H9 (cell line): ENCODE measurements at regions not wholly inside any gene's neighbourhood (a gene's known extent, or its start where the extent isn't known, plus 50 kb on each side); places are given as distances from the start of the nearest gene placed in this dataset.
A peak's percentile ranks its signal among the peaks of the same experiment; 100 is the strongest.
"Not testable (repeated sequence)": the region's sequence is repeated elsewhere in the genome, so short reads cannot be mapped to it uniquely, and the experiment has no call there.

Experiments used
- DNase-seq: peaks from one replicate; pipeline ENCODE4 v3.0.0-alpha.2; 2017
- H2AFZ ChIP-seq: one replicate; pipeline ENCODE4 v1.6.1; 2013; ENCODE audit warnings: mild to moderate bottlenecking, low read length, control low read depth, moderate library complexity
- H2AK5ac ChIP-seq: 2 replicates; pipeline ENCODE4 v1.6.1; 2013; ENCODE audit warnings: low read length, control low read depth, mixed read lengths; ENCODE audit not compliant: insufficient read length
- H2BK120ac ChIP-seq: one replicate; pipeline ENCODE4 v1.6.1; 2013; ENCODE audit warnings: low read depth, mild to moderate bottlenecking, low read length, control low read depth, inconsistent platforms; ENCODE audit not compliant: poor library complexity, severe bottlenecking
- H2BK12ac ChIP-seq: 2 replicates; pipeline ENCODE4 v1.6.1; 2013; ENCODE audit warnings: low read length, control low read depth, mixed read lengths, low read depth; ENCODE audit not compliant: insufficient read length
- H2BK15ac ChIP-seq: 2 replicates; pipeline ENCODE4 v1.6.1; 2013; ENCODE audit warnings: low read depth, low read length, control low read depth
- H2BK20ac ChIP-seq: one replicate; pipeline ENCODE4 v1.6.1; 2013; ENCODE audit warnings: low read depth, mild to moderate bottlenecking, low read length, control low read depth, inconsistent platforms; ENCODE audit not compliant: poor library complexity, severe bottlenecking
- H2BK5ac ChIP-seq: 2 replicates; pipeline ENCODE4 v1.6.1; 2013; ENCODE audit warnings: low read length, control low read depth, mixed read lengths; ENCODE audit not compliant: insufficient read length
- H3K14ac ChIP-seq: 2 replicates; pipeline ENCODE4 v1.6.1; 2013; ENCODE audit warnings: low read length, control low read depth; ENCODE audit not compliant: insufficient read depth
- H3K18ac ChIP-seq: 2 replicates; pipeline ENCODE4 v1.6.1; 2013; ENCODE audit warnings: low read depth, mild to moderate bottlenecking, mixed read lengths, low read length, control low read depth; ENCODE audit not compliant: insufficient read length
- H3K23ac ChIP-seq: 2 replicates; pipeline ENCODE4 v1.6.1; 2013; ENCODE audit warnings: low read length, control low read depth, mixed read lengths, low read depth; ENCODE audit not compliant: insufficient read length
- H3K23me2 ChIP-seq: 2 replicates; pipeline ENCODE4 v1.6.1; 2013; ENCODE audit warnings: low read depth, mild to moderate bottlenecking, mixed read lengths, low read length, control low read depth; ENCODE audit not compliant: insufficient read length, poor library complexity, severe bottlenecking
- H3K27ac ChIP-seq: 2 replicates; pipeline ENCODE4 v1.5.1; 2013; ENCODE audit warnings: low read length, control low read depth, mixed read lengths, low read depth; ENCODE audit not compliant: insufficient read length
- H3K27me3 ChIP-seq: 2 replicates; pipeline ENCODE4 v1.6.1; 2013; ENCODE audit warnings: low read length, control low read depth, inconsistent platforms; ENCODE audit not compliant: insufficient read depth
- H3K4ac ChIP-seq: 2 replicates; pipeline ENCODE4 v1.6.1; 2013; ENCODE audit warnings: low read depth, mild to moderate bottlenecking, control low read depth, inconsistent platforms, low read length, moderate library complexity
- H3K4me1 ChIP-seq: 2 replicates; pipeline ENCODE4 v1.6.1; 2013; ENCODE audit warnings: low read length, control low read depth, inconsistent platforms; ENCODE audit not compliant: insufficient read depth
- H3K4me2 ChIP-seq: 2 replicates; pipeline ENCODE4 v1.6.1; 2013; ENCODE audit warnings: low read length, control low read depth, mixed read lengths; ENCODE audit not compliant: insufficient read length, insufficient read depth
- H3K56ac ChIP-seq: 2 replicates; pipeline ENCODE4 v1.6.1; 2013; ENCODE audit warnings: low read depth, mild to moderate bottlenecking, mixed read lengths, low read length, control low read depth; ENCODE audit not compliant: insufficient read length
- H3K79me1 ChIP-seq: 2 replicates; pipeline ENCODE4 v1.6.1; 2013; ENCODE audit warnings: low read depth, mild to moderate bottlenecking, moderate library complexity, low read length, control low read depth, inconsistent platforms; ENCODE audit not compliant: insufficient read depth, poor library complexity, severe bottlenecking
- H3K79me2 ChIP-seq: 2 replicates; pipeline ENCODE4 v1.6.1; 2013; ENCODE audit warnings: low read length, control low read depth, inconsistent platforms; ENCODE audit not compliant: insufficient read depth
- H3K9ac ChIP-seq: 2 replicates; pipeline ENCODE4 v1.6.1; 2013; ENCODE audit warnings: low read length, control low read depth, mixed read lengths; ENCODE audit not compliant: insufficient read length; ENCODE audit errors: extremely low read depth
- H3K9me3 ChIP-seq: one replicate; pipeline ENCODE4 v1.6.1; 2013; ENCODE audit warnings: low read depth, low read length, inconsistent platforms; ENCODE audit not compliant: control insufficient read depth
- H3T11ph ChIP-seq: one replicate; pipeline ENCODE4 v1.6.1; 2013; ENCODE audit warnings: mild to moderate bottlenecking, low read length, control low read depth, inconsistent platforms
- H4K20me1 ChIP-seq: one replicate; pipeline ENCODE4 v1.6.1; 2013; ENCODE audit not compliant: control insufficient read depth, insufficient read length, insufficient read depth
- H4K5ac ChIP-seq: 2 replicates; pipeline ENCODE4 v1.6.1; 2013; ENCODE audit warnings: low read depth, mild to moderate bottlenecking, mixed read lengths, low read length, control low read depth; ENCODE audit not compliant: insufficient read length
- H4K8ac ChIP-seq: replicated peaks from 2 replicates; pipeline ENCODE4 v1.6.1; 2013; ENCODE audit warnings: low read length, control low read depth, mixed read lengths, low read depth; ENCODE audit not compliant: insufficient read length
- H4K91ac ChIP-seq: 2 replicates; pipeline ENCODE4 v1.6.1; 2013; ENCODE audit warnings: low read depth, mild to moderate bottlenecking, moderate library complexity, mixed read lengths, low read length, control low read depth; ENCODE audit not compliant: insufficient read length
- H3K27ac Mint-ChIP-seq, 3 experiments: 2 replicates in 2 of 3; 3 replicates in 1 of 3; pipeline ENCODE4 v1.8.0; 2020 to 2021; ENCODE audit warnings: mixed read lengths in 3 of 3, mild to moderate bottlenecking in 1 of 3, moderate library complexity in 1 of 3
- H3K27me3 Mint-ChIP-seq: 2 replicates; pipeline ENCODE4 v1.8.0; 2021; ENCODE audit warnings: low read depth, mild to moderate bottlenecking, moderate library complexity, mixed read lengths
- H3K36me3 Mint-ChIP-seq, 3 experiments: 2 replicates in 2 of 3; 3 replicates in 1 of 3; pipeline ENCODE4 v1.8.0; 2020 to 2021; ENCODE audit warnings: low read depth in 3 of 3, mixed read lengths in 3 of 3; ENCODE audit not compliant: insufficient read depth in 1 of 3
- H3K4me1 Mint-ChIP-seq, 2 experiments: 2 replicates each; pipeline ENCODE4 v1.8.0; 2020; ENCODE audit warnings: mixed read lengths in 2 of 2
- H3K4me3 Mint-ChIP-seq, 2 experiments: 2 replicates in 1 of 2; 3 replicates in 1 of 2; pipeline ENCODE4 v1.8.0; 2020 to 2021; ENCODE audit warnings: mild to moderate bottlenecking in 2 of 2, mixed read lengths in 2 of 2, moderate library complexity in 1 of 2
- H3K9me3 Mint-ChIP-seq, 2 experiments: 2 replicates in 1 of 2; 3 replicates in 1 of 2; pipeline ENCODE4 v1.8.0; 2020; ENCODE audit warnings: mild to moderate bottlenecking in 2 of 2, mixed read lengths in 2 of 2, moderate library complexity in 1 of 2
- WGBS: extraction: QIAGEN DNeasy Blood & Tissue Kit; methylation state at CpG from one replicate; pipeline ENCODE4 v1.1.7; 2013; ENCODE audit warnings: missing lambda C conversion rate, low lambda C conversion rate, mixed read lengths; ENCODE audit not compliant: insufficient read length; ENCODE audit errors: extremely low coverage; 5-methylcytosine and 5-hydroxymethylcytosine counted together
- TF ChIP-seq, protein P1 (sequence below): fragments of 200-600 bp; sonication (generic); conservative IDR thresholded peaks from 3 replicates; pipeline ENCODE4 v1.8.0; 2021; ENCODE audit warnings: antibody characterized with exemption, mild to moderate bottlenecking

DNA sequence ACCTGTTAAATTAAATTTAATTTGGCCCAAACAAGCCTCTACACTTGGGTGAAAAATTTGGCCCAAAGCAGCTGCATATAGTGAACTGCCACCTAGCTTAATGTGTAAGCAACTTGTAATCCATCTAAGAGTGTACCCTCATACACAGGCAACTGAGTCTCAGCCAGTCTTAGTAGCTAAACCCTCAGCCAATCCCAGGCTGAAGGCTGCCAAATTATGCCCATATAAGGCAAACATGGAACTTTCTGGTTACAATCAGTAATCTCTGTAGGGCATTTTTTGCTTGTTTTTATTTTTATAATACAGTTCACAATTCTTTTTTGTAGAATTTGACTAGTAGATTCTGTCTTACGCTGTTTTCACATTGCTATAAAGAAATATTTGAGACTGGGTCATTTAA, 958.7 kb downstream of the FSCB start:
- H4K91ac ChIP-seq = no peak overlapping the region
- Mint-ChIP-seq H3K27me3 (no peaks in the 10 kb centered on the region), H3K36me3 (no peaks in the 10 kb centered on the region; a peak in 1 of 7 replicates), H3K27ac (peak overlapping the region in 2 of 3 experiments; percentile 22 to 27; a peak in 2 of 7 replicates), H3K4me1 (no peaks in the 10 kb centered on the region), H3K9me3 (no peaks in the 10 kb centered on the region), H3K4me3 (no peak overlapping the region)
- no peak overlapping the region for H3T11ph ChIP-seq
- no peak overlapping the region for H3K27ac ChIP-seq
- H3K4me1 ChIP-seq = no peaks in the 10 kb centered on the region
- H3K23me2 ChIP-seq = no peaks in the 10 kb centered on the region
- no peak overlapping the region for H2BK120ac ChIP-seq
- no CpG with 5 or more reads among the region's 1 CpG for WGBS
- H3K14ac ChIP-seq = no peak overlapping the region
- no peaks in the 10 kb centered on the region for H3K79me2 ChIP-seq
- no peak for DNase-seq
- no peaks in the 10 kb centered on the region for H3K79me1 ChIP-seq
- no peaks in the 10 kb centered on the region for H3K9me3 ChIP-seq
- no peak overlapping the region for H3K56ac ChIP-seq
- H2AFZ ChIP-seq = no peak overlapping the region
- H3K18ac ChIP-seq = no peak overlapping the region
- H2BK12ac ChIP-seq = no peak overlapping the region
- H2BK20ac ChIP-seq = no peak overlapping the region
- no peak overlapping the region for H2BK5ac ChIP-seq
- no peak overlapping the region for H4K8ac ChIP-seq
- no peak overlapping the region for H3K4me2 ChIP-seq
- no peak overlapping the region for H2BK15ac ChIP-seq
- no peaks in the 10 kb centered on the region for H4K20me1 ChIP-seq
- no peak overlapping the region for H2AK5ac ChIP-seq
- no peak overlapping the region for H3K23ac ChIP-seq
- no peak overlapping the region for H3K4ac ChIP-seq
- no peaks in the 10 kb centered on the region for H3K27me3 ChIP-seq
- TF ChIP-seq, protein P1, sequence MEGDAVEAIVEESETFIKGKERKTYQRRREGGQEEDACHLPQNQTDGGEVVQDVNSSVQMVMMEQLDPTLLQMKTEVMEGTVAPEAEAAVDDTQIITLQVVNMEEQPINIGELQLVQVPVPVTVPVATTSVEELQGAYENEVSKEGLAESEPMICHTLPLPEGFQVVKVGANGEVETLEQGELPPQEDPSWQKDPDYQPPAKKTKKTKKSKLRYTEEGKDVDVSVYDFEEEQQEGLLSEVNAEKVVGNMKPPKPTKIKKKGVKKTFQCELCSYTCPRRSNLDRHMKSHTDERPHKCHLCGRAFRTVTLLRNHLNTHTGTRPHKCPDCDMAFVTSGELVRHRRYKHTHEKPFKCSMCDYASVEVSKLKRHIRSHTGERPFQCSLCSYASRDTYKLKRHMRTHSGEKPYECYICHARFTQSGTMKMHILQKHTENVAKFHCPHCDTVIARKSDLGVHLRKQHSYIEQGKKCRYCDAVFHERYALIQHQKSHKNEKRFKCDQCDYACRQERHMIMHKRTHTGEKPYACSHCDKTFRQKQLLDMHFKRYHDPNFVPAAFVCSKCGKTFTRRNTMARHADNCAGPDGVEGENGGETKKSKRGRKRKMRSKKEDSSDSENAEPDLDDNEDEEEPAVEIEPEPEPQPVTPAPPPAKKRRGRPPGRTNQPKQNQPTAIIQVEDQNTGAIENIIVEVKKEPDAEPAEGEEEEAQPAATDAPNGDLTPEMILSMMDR = no peak
- H3K9ac ChIP-seq = no peak overlapping the region
- no peak overlapping the region for H4K5ac ChIP-seq

DNA sequence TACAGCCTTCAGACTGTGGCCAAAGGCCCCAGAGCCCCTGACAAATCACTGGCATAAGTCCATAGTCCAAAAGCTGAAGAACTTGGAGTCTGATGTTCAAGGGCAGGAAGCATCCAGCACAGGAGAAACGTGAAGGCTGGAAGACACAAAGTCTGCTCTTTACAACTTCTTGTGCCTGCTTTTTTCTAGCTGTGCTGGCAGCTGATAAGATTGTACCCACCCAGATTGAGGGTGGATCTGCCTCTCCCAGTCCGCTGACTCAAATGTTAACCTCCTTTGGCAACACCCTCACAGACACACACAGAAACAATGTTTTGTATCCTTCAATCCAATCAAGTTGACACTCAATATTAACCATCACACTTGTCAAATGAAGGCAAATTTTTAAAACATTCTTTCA, 959.5 kb downstream of the FSCB start:
- not testable (repeated sequence) for H3K9me3 Mint-ChIP-seq, H3K4ac ChIP-seq, H3K36me3 Mint-ChIP-seq, H3K4me1 ChIP-seq, DNase-seq, H3K9ac ChIP-seq, H3K23me2 ChIP-seq, H4K20me1 ChIP-seq, H3K9me3 ChIP-seq, H3K4me3 Mint-ChIP-seq, H3T11ph ChIP-seq, H2BK20ac ChIP-seq, H2AFZ ChIP-seq, H3K27me3 Mint-ChIP-seq, H3K14ac ChIP-seq, H2BK15ac ChIP-seq, H3K4me2 ChIP-seq, H3K27me3 ChIP-seq, H2AK5ac ChIP-seq, H3K27ac ChIP-seq, H3K79me2 ChIP-seq, H3K27ac Mint-ChIP-seq, H3K4me1 Mint-ChIP-seq, H3K56ac ChIP-seq, H4K8ac ChIP-seq, H3K23ac ChIP-seq, H2BK12ac ChIP-seq, H4K91ac ChIP-seq, H4K5ac ChIP-seq, H2BK5ac ChIP-seq, H3K18ac ChIP-seq, H2BK120ac ChIP-seq, H3K79me1 ChIP-seq
- WGBS = no CpG with 5 or more reads among the region's 2 CpGs
